ENCODE measurements at regions not wholly inside any gene's neighbourhood (a gene's known extent, or its start where the extent isn't known, plus 50 kb on each side); places are given as distances from the start of the nearest gene placed in this dataset.

GRCh38 chr6:3904518-3904917, 55.3 kb downstream of the FAM50B start:
- no peak for TF ChIP-seq CTCF (tag by site-specific recombination; IDR thresholded peaks at IDR 0.05)
- no peak for TF ChIP-seq ZBTB7A (tag by site-specific recombination; IDR thresholded peaks at IDR 0.05; ENCODE audit: low read depth)
- no peak for TF ChIP-seq ZNF629 (tag by site-specific recombination; IDR thresholded peaks at IDR 0.05)
- no peak for TF ChIP-seq ZNF16 (tag by site-specific recombination; IDR thresholded peaks at IDR 0.05; ENCODE audit: low read depth)
- no peak for TF ChIP-seq ZNF423 (tag by site-specific recombination; IDR thresholded peaks at IDR 0.05)
- no peak for TF ChIP-seq ZNF214 (tag by site-specific recombination; IDR thresholded peaks at IDR 0.05; ENCODE audit: borderline replicate concordance)
- no peak for TF ChIP-seq ZNF792 (tag by site-specific recombination; IDR thresholded peaks at IDR 0.05)
